Vagina (tissue), 2 donors: ENCODE measurements at regions not wholly inside any gene's neighbourhood (a gene's known extent, or its start where the extent isn't known, plus 50 kb on each side); places are given as distances from the start of the nearest gene placed in this dataset.

Experiments used
- CTCF ChIP-seq, 3 experiments: fragments of 450-650 bp in 2 of 3; fragments of 200-600 bp in 1 of 3; sonication (generic) in 1 of 3; IDR thresholded peaks; one replicate each; pipeline ENCODE4 v1.5.1; 2017 to 2019; ENCODE audit warnings: antibody characterized with exemption in 3 of 3, mild to moderate bottlenecking in 2 of 3, moderate library complexity in 2 of 3
- POLR2A ChIP-seq, 2 donors: fragments of 450-650 bp; IDR thresholded peaks; one replicate each; pipeline ENCODE4 v1.6.1; 2017; ENCODE audit warnings: antibody characterized with exemption in 2 of 2, mild to moderate bottlenecking in 2 of 2, moderate library complexity in 2 of 2

- TF ChIP-seq CTCF (IDR thresholded peaks at IDR 0.05) (no peak), POLR2A (IDR thresholded peaks at IDR 0.05) (no peak)
Observed at GRCh38 chr13:86299128-86299527, 499.9 kb upstream of the SLITRK6 start.
